Mesendoderm (in vitro differentiated cells): ENCODE measurements at regions not wholly inside any gene's neighbourhood (a gene's known extent, or its start where the extent isn't known, plus 50 kb on each side); places are given as distances from the start of the nearest gene placed in this dataset.
A peak's percentile ranks its signal among the peaks of the same experiment; 100 is the strongest.
"Not testable (repeated sequence)": the region's sequence is repeated elsewhere in the genome, so short reads cannot be mapped to it uniquely, and the experiment has no call there.

Experiments
- DNase-seq: peaks from one replicate; pipeline ENCODE4 v3.0.0; 2013
- H2AK5ac ChIP-seq: 2 replicates; pipeline ENCODE4 v1.6.1; 2013; ENCODE audit warnings: low read length, inconsistent platforms
- H2BK120ac ChIP-seq: 2 replicates; pipeline ENCODE4 v1.6.1; 2013; ENCODE audit warnings: low read depth, mild to moderate bottlenecking, low read length, moderate library complexity, mixed read lengths
- H2BK15ac ChIP-seq: replicated peaks from 2 replicates; pipeline ENCODE4 v1.6.1; 2013; ENCODE audit warnings: low read depth, mild to moderate bottlenecking, moderate library complexity
- H2BK5ac ChIP-seq: 2 replicates; pipeline ENCODE4 v1.6.1; 2013; ENCODE audit warnings: low read length, inconsistent platforms
- H3K18ac ChIP-seq: 2 replicates; pipeline ENCODE4 v1.6.1; 2013; ENCODE audit warnings: mild to moderate bottlenecking, low read length, mixed read lengths
- H3K23ac ChIP-seq: one replicate; pipeline ENCODE4 v1.6.1; 2013; ENCODE audit warnings: low read length
- H3K27ac ChIP-seq: 2 replicates; pipeline ENCODE4 v1.5.1; 2013; ENCODE audit warnings: low read depth, mild to moderate bottlenecking, inconsistent platforms, low read length, moderate library complexity
- H3K27me3 ChIP-seq: 2 replicates; pipeline ENCODE4 v1.6.1; 2013; ENCODE audit warnings: low read length, control low read depth, mild to moderate bottlenecking, inconsistent platforms; ENCODE audit not compliant: insufficient read depth, poor library complexity
- H3K36me3 ChIP-seq: 2 replicates; pipeline ENCODE4 v1.6.1; 2013; ENCODE audit warnings: low read length, inconsistent platforms; ENCODE audit not compliant: control insufficient read depth, insufficient read depth
- H3K4ac ChIP-seq: one replicate; pipeline ENCODE4 v1.6.1; 2013; ENCODE audit warnings: low read depth, mild to moderate bottlenecking, low read length, moderate library complexity
- H3K4me1 ChIP-seq: 2 replicates; pipeline ENCODE4 v1.6.1; 2013; ENCODE audit warnings: low read depth, low read length, inconsistent platforms; ENCODE audit not compliant: control insufficient read depth
- H3K4me2 ChIP-seq: 2 replicates; pipeline ENCODE4 v1.6.1; 2013; ENCODE audit warnings: low read length
- H3K4me3 ChIP-seq: 2 replicates; pipeline ENCODE4 v1.5.1; 2013; ENCODE audit warnings: mild to moderate bottlenecking, low read length
- H3K56ac ChIP-seq: one replicate; pipeline ENCODE4 v1.6.1; 2013; ENCODE audit warnings: low read length
- H3K79me1 ChIP-seq: 2 replicates; pipeline ENCODE4 v1.6.1; 2013; ENCODE audit warnings: low read length, inconsistent platforms
- H3K79me2 ChIP-seq: 2 replicates; pipeline ENCODE4 v1.6.1; 2013; ENCODE audit warnings: mild to moderate bottlenecking, low read length; ENCODE audit not compliant: control insufficient read depth, insufficient read depth
- H3K9ac ChIP-seq: 2 replicates; pipeline ENCODE4 v1.6.1; 2013; ENCODE audit warnings: low read length, inconsistent platforms
- H4K5ac ChIP-seq: one replicate; pipeline ENCODE4 v1.6.1; 2013; ENCODE audit warnings: low read length
- H4K8ac ChIP-seq: one replicate; pipeline ENCODE4 v1.6.1; 2013; ENCODE audit warnings: low read depth, mild to moderate bottlenecking, control low read depth, low read length, moderate library complexity
- WGBS: extraction: QIAGEN DNeasy Blood & Tissue Kit; methylation state at CpG from one replicate; pipeline ENCODE4 v1.1.7; 2013; ENCODE audit warnings: low lambda C conversion rate, missing lambda C conversion rate; ENCODE audit not compliant: insufficient coverage; ENCODE audit errors: extremely low coverage; 5-methylcytosine and 5-hydroxymethylcytosine counted together

DNA sequence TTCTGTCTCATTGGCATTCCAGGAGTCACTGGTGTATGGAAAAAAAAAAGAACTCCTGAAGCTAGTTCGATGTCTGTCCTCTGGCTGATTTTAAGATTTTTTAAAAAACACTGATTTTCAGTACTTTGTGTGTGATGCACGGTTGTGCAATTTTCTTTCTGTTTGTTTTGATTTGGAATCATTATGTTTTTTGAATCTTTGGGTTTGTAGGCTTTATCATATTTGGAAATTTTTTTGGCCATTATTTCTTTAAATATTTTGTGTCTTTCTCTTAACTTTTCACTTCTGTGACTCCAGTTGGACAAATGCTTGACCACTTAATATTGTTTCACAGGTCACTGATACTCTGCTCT, 327.2 kb downstream of the BCKDHB start:
- DNase-seq, result no peak
- WGBS, result no CpG with 5 or more reads among the region's 2 CpGs
- no peak overlapping the region for H3K27ac ChIP-seq

GRCh38 chr6:80433010-80433672, 326.7 kb downstream of the BCKDHB start:
- Histone ChIP-seq H2BK5ac (no peak overlapping the region), H3K4me2 (no peak overlapping the region), H3K79me2 (no peaks in the 10 kb centered on the region), H3K27me3 (no peaks in the 10 kb centered on the region), H2BK15ac (no peak overlapping the region), H3K4me3 (no peak overlapping the region), H4K8ac (no peak overlapping the region), H3K4me1 (no peaks in the 10 kb centered on the region), H4K5ac (no peak overlapping the region), H3K79me1 (no peaks in the 10 kb centered on the region), H3K23ac (no peak overlapping the region), H3K27ac (no peak overlapping the region), H3K56ac (no peak overlapping the region), H3K9ac (no peak overlapping the region), H2BK120ac (no peak overlapping the region), H3K4ac (no peak overlapping the region), H3K18ac (no peak overlapping the region), H2AK5ac (no peak overlapping the region), H3K36me3 (no peaks in the 10 kb centered on the region)
- peak; percentile 14 for DNase-seq
- WGBS, result no CpG with 5 or more reads among the region's 10 CpGs

More for the DNA sequence above, 327.2 kb downstream of the BCKDHB start:
- Histone ChIP-seq H3K4me1 (no peaks in the 10 kb centered on the region), H3K56ac (no peak overlapping the region), H3K4ac (no peak overlapping the region), H3K9ac (no peak overlapping the region), H3K27me3 (no peaks in the 10 kb centered on the region), H3K79me2 (no peaks in the 10 kb centered on the region), H2BK5ac (no peak overlapping the region), H3K18ac (no peak overlapping the region), H2BK120ac (no peak overlapping the region), H4K8ac (no peak overlapping the region), H3K23ac (no peak overlapping the region), H2BK15ac (no peak overlapping the region), H3K4me3 (no peak overlapping the region), H3K4me2 (no peak overlapping the region), H3K36me3 (no peaks in the 10 kb centered on the region), H2AK5ac (no peak overlapping the region), H3K79me1 (no peaks in the 10 kb centered on the region), H4K5ac (no peak overlapping the region)

DNA sequence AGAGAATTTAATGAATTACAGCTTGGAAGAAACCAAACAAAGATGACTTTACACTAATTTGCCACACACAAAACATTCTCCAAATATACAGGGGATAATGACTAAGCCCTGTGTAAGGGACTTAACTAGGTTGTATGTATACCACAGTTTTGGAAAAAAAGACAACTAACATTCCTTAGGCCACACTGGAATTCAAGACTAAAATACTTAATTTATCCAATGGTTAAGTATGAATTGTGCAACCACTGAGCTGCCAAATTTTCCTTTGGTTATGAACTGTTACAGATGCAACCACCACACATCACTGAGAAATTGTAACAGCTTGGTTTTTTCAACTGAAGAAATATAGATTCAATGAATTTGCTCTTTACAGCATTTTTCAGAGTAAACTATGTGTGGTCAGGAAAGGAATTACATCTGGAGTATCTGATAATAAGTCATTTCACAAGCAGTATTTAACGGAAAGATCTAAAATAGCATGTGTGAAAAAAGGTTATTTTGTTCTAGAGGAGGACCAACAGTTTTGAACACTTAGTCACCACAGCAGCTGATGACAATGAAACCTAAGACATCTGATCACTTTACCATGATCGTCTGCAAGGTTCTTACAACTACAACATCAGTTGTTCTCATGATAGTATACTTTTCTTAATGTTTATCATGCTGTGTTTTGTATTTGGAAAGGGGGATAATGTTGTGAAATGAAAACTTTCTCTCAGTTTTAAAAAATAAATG, 318.8 kb downstream of the BCKDHB start:
- H3K27ac ChIP-seq, result no peak overlapping the region
- H2AK5ac ChIP-seq, result no peak overlapping the region
- H3K79me1 ChIP-seq, result no peaks in the 10 kb centered on the region
- no peak overlapping the region for H3K4me2 ChIP-seq
- H3K4me3 ChIP-seq, result no peak overlapping the region
- no peak overlapping the region for H2BK15ac ChIP-seq
- no peaks in the 10 kb centered on the region for H3K79me2 ChIP-seq
- H3K36me3 ChIP-seq, result no peaks in the 10 kb centered on the region
- H3K56ac ChIP-seq, result no peak overlapping the region
- no peak overlapping the region for H2BK120ac ChIP-seq
- no peak overlapping the region for H2BK5ac ChIP-seq
- no peak overlapping the region for H3K4ac ChIP-seq
- no peak overlapping the region for H3K9ac ChIP-seq
- H4K5ac ChIP-seq, result no peak overlapping the region
- no peak overlapping the region for H3K23ac ChIP-seq
- no peaks in the 10 kb centered on the region for H3K27me3 ChIP-seq
- no CpG with 5 or more reads among the region's 2 CpGs for WGBS
- DNase-seq, result no peak
- no peak overlapping the region for H4K8ac ChIP-seq
- no peaks in the 10 kb centered on the region for H3K4me1 ChIP-seq
- no peak overlapping the region for H3K18ac ChIP-seq

DNA sequence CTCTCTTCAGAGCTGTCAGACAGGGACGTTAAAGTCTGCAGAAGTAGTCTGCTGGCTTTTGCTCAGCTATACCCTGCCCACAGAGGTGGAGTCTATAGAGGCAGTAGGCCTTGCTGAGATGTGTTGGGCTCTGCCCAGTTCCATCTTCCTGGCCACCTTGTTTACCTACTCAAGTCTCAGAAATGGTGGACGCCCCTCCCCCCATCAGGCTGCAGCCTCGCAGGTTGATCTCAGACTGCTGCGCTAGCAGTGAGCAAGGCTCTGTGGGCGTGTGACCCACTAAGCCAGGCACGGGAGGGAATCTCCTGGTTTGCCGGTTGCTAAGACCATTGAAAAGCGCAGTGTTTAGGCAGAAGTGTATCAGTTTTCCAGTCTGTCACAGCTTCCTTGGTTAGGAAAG, 305.0 kb downstream of the BCKDHB start:
- Histone ChIP-seq H3K27me3 (no peaks in the 10 kb centered on the region), H3K18ac (no peak overlapping the region), H3K4me1 (no peaks in the 10 kb centered on the region), H3K23ac (no peak overlapping the region), H3K4me3 (no peak overlapping the region), H2AK5ac (no peak overlapping the region), H2BK15ac (no peak overlapping the region), H2BK120ac (no peak overlapping the region), H3K79me2 (no peaks in the 10 kb centered on the region), H3K4me2 (no peak overlapping the region), H3K9ac (no peak overlapping the region), H3K27ac (no peak overlapping the region), H3K4ac (no peak overlapping the region), H2BK5ac (no peak overlapping the region), H3K36me3 (no peaks in the 10 kb centered on the region), H4K8ac (no peak overlapping the region), H3K79me1 (no peaks in the 10 kb centered on the region), H4K5ac (no peak overlapping the region), H3K56ac (no peak overlapping the region)
- DNase-seq, result no peak
- WGBS, result no CpG with 5 or more reads among the region's 8 CpGs

DNA sequence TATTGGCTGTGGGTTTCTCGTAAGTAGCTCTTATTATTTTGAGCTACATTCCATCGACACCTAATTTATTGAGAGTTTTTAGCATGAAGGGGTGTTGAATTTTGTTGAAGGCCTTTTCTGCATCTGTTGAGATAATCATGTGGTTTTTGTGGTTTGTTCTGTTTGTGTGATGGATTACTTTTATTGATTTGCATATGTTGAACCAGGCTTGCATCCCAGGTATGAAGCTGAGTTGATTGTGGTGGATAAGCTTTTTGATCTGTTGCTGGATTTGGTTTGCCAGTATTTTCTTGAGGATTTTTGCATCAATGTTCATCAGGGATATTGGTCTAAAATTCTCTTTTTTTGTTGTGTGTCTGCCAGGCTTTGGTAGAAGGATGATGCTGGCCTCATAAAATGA, 301.5 kb downstream of the BCKDHB start:
- H3K9ac ChIP-seq, H3K4me3 ChIP-seq, H3K18ac ChIP-seq, H3K36me3 ChIP-seq, H3K27me3 ChIP-seq, H2AK5ac ChIP-seq, H3K4me1 ChIP-seq, H3K4me2 ChIP-seq, H2BK120ac ChIP-seq, H3K79me1 ChIP-seq, H3K27ac ChIP-seq, H3K56ac ChIP-seq, H3K23ac ChIP-seq, H3K4ac ChIP-seq, H2BK5ac ChIP-seq, H4K5ac ChIP-seq, DNase-seq, H3K79me2 ChIP-seq, H2BK15ac ChIP-seq, H4K8ac ChIP-seq: not testable (repeated sequence)
- no CpG with 5 or more reads among the region's 2 CpGs for WGBS

GRCh38 chr6:80404889-80405288, 298.4 kb downstream of the BCKDHB start:
- H3K27me3 ChIP-seq, result no peaks in the 10 kb centered on the region
- no peak for DNase-seq
- H2AK5ac ChIP-seq, result no peak overlapping the region
- no peak overlapping the region for H3K9ac ChIP-seq
- H4K5ac ChIP-seq, result no peak overlapping the region
- no peak overlapping the region for H4K8ac ChIP-seq
- no peaks in the 10 kb centered on the region for H3K79me2 ChIP-seq
- no peaks in the 10 kb centered on the region for H3K36me3 ChIP-seq
- no CpG with 5 or more reads among the region's 1 CpG for WGBS
- H3K4me1 ChIP-seq, result no peaks in the 10 kb centered on the region
- no peak overlapping the region for H3K56ac ChIP-seq
- H3K4me2 ChIP-seq, result no peak overlapping the region
- H3K23ac ChIP-seq, result no peak overlapping the region
- H3K79me1 ChIP-seq, result no peaks in the 10 kb centered on the region
- no peak overlapping the region for H3K18ac ChIP-seq
- no peak overlapping the region for H3K4ac ChIP-seq
- H3K4me3 ChIP-seq, result no peak overlapping the region
- no peak overlapping the region for H2BK120ac ChIP-seq
- H3K27ac ChIP-seq, result no peak overlapping the region
- no peak overlapping the region for H2BK15ac ChIP-seq
- H2BK5ac ChIP-seq, result no peak overlapping the region
